IMR-90 (cell line): ENCODE measurements at regions not wholly inside any gene's neighbourhood (a gene's known extent, or its start where the extent isn't known, plus 50 kb on each side); places are given as distances from the start of the nearest gene placed in this dataset.

Experiments used
- ATAC-seq: fragments of 200-7000 bp; cut with Tn5 transposase; 2 replicates; pipeline ENCODE4 v1.9.1; 2020; ENCODE audit warnings: low read depth, mild to moderate bottlenecking, moderate library complexity
- BruUV-seq: library from RNA; stranded (reverse); fragments of 400-500 nt; replicated peaks from 2 replicates; lab custom pipeline; 2021; lab: Mats Ljungman, UMichigan
- CTCF ChIA-PET: fragments of 300-600 bp; formaldehyde crosslinking; extraction: SDS; loops from one replicate; lab custom pipeline; 2021; ENCODE audit warnings: antibody characterized with exemption; lab: Yijun Ruan, JAX
- POLR2A ChIA-PET: fragments of 300-600 bp; sonication (Branson Sonifier 250); formaldehyde crosslinking; loops from one replicate; lab custom pipeline; 2022; ENCODE audit warnings: antibody characterized with exemption; ENCODE audit not compliant: unreplicated experiment; lab: Charles Lee
- DNase-seq: peaks from one replicate; pipeline ENCODE4 v3.0.0; 2013
- H2AFZ ChIP-seq: replicated peaks from 2 replicates; pipeline ENCODE3; 2013; ENCODE audit warnings: low read length, mild to moderate bottlenecking; ENCODE audit not compliant: poor library complexity
- H2AK5ac ChIP-seq: 2 replicates; pipeline ENCODE4 v1.6.1; 2013; ENCODE audit warnings: low read depth, low read length, inconsistent platforms
- H2AK9ac ChIP-seq: replicated peaks from 2 replicates; pipeline ENCODE3; 2013; ENCODE audit warnings: mild to moderate bottlenecking, low read depth, low read length, moderate library complexity; ENCODE audit not compliant: poor library complexity
- H2BK120ac ChIP-seq: 2 replicates; pipeline ENCODE4 v1.6.1; 2013; ENCODE audit warnings: low read depth, low read length, inconsistent platforms
- H2BK15ac ChIP-seq: 3 replicates; pipeline ENCODE4 v1.6.1; 2013; ENCODE audit warnings: low read depth, low read length, inconsistent platforms
- H2BK20ac ChIP-seq: 2 replicates; pipeline ENCODE4 v1.6.1; 2013; ENCODE audit warnings: low read depth, mild to moderate bottlenecking, inconsistent platforms, low read length, moderate library complexity
- H2BK5ac ChIP-seq: 2 replicates; pipeline ENCODE4 v1.6.1; 2013; ENCODE audit warnings: mild to moderate bottlenecking, low read depth, low read length, inconsistent platforms; ENCODE audit not compliant: poor library complexity, severe bottlenecking
- H3K14ac ChIP-seq: replicated peaks from 2 replicates; pipeline ENCODE4 v1.6.1; 2013; ENCODE audit warnings: low read depth, low read length, inconsistent platforms
- H3K18ac ChIP-seq: 2 replicates; pipeline ENCODE4 v1.6.1; 2013; ENCODE audit warnings: low read depth, low read length, control low read depth
- H3K23ac ChIP-seq: 2 replicates; pipeline ENCODE4 v1.6.1; 2013; ENCODE audit warnings: low read depth, low read length, inconsistent platforms
- H3K27ac ChIP-seq: 2 replicates; pipeline ENCODE4 v1.5.1; 2013; ENCODE audit warnings: mild to moderate bottlenecking, control low read depth, low read length; ENCODE audit not compliant: insufficient read depth
- H3K27me3 ChIP-seq: 2 replicates; pipeline ENCODE4 v1.6.1; 2013; ENCODE audit warnings: low read length; ENCODE audit not compliant: control insufficient read depth, insufficient read depth
- H3K36me3 ChIP-seq: 2 replicates; pipeline ENCODE4 v1.6.1; 2013; ENCODE audit warnings: low read length, mixed read lengths; ENCODE audit not compliant: control insufficient read depth, insufficient read depth
- H3K4ac ChIP-seq: 2 replicates; pipeline ENCODE4 v1.6.1; 2013; ENCODE audit warnings: low read depth, low read length, inconsistent platforms
- H3K4me1 ChIP-seq: 2 replicates; pipeline ENCODE4 v1.6.1; 2013; ENCODE audit warnings: low read length, mixed read lengths; ENCODE audit not compliant: control insufficient read depth, insufficient read depth
- H3K4me2 ChIP-seq: 2 replicates; pipeline ENCODE4 v1.6.1; 2013; ENCODE audit warnings: low read depth, mild to moderate bottlenecking, control low read depth, low read length, moderate library complexity
- H3K4me3 ChIP-seq: 2 replicates; pipeline ENCODE4 v1.5.1; 2013; ENCODE audit warnings: low read depth, mild to moderate bottlenecking, control low read depth, low read length, moderate library complexity; ENCODE audit not compliant: insufficient read depth
- H3K56ac ChIP-seq: 2 replicates; pipeline ENCODE4 v1.6.1; 2013; ENCODE audit warnings: low read length, inconsistent platforms; ENCODE audit not compliant: insufficient read depth; ENCODE audit errors: extremely low read depth
- H3K79me1 ChIP-seq, 2 experiments: 2 replicates each; pipeline ENCODE4 v1.6.1; 2013; ENCODE audit warnings: low read length in 2 of 2, inconsistent platforms in 1 of 2, low read depth in 1 of 2
- H3K9ac ChIP-seq: 2 replicates; pipeline ENCODE4 v1.6.1; 2013; ENCODE audit warnings: low read depth, low read length, control low read depth
- H3K9me1 ChIP-seq: 2 replicates; pipeline ENCODE4 v1.6.1; 2013; ENCODE audit warnings: low read length, inconsistent platforms; ENCODE audit not compliant: insufficient read depth
- H3K9me3 ChIP-seq: 2 replicates; pipeline ENCODE4 v1.6.1; 2013; ENCODE audit warnings: low read length; ENCODE audit not compliant: control insufficient read depth, insufficient read depth
- H4K20me1 ChIP-seq: 2 replicates; pipeline ENCODE4 v1.6.1; 2013; ENCODE audit warnings: low read length, inconsistent platforms; ENCODE audit not compliant: insufficient read depth
- H4K5ac ChIP-seq: 2 replicates; pipeline ENCODE4 v1.6.1; 2013; ENCODE audit warnings: mild to moderate bottlenecking, low read depth, low read length, control low read depth
- H4K8ac ChIP-seq, 2 experiments: 2 replicates each; pipeline ENCODE4 v1.6.1; 2013; ENCODE audit warnings: low read depth in 2 of 2, low read length in 2 of 2, control low read depth in 1 of 2, inconsistent platforms in 1 of 2
- H4K91ac ChIP-seq: 2 replicates; pipeline ENCODE4 v1.6.1; 2013; ENCODE audit warnings: low read depth, low read length, inconsistent platforms; ENCODE audit not compliant: insufficient read depth
- CEBPB ChIP-seq: IDR thresholded peaks from 2 replicates; pipeline ENCODE4 v1.6.1; 2012; ENCODE audit warnings: low read depth, low read length, improper control_type of control experiment
- CHD1 ChIP-seq: IDR thresholded peaks from 2 replicates; pipeline ENCODE4 v1.6.1; 2012; ENCODE audit warnings: low read depth, low read length, improper control_type of control experiment
- ELK1 ChIP-seq: fragments of 150-350 bp; IDR thresholded peaks from 2 replicates; pipeline ENCODE4 v1.6.1; 2016; ENCODE audit warnings: low read depth, mild to moderate bottlenecking, low read length, moderate library complexity, borderline replicate concordance
- FOS ChIP-seq: fragments of 150-350 bp; IDR thresholded peaks from 2 replicates; pipeline ENCODE4 v1.6.1; 2016; ENCODE audit warnings: low read depth, low read length
- MAFK ChIP-seq: IDR thresholded peaks from 2 replicates; pipeline ENCODE4 v1.6.1; 2012; ENCODE audit warnings: low read depth, low read length, improper control_type of control experiment
- MXI1 ChIP-seq: IDR thresholded peaks from 2 replicates; pipeline ENCODE4 v1.6.1; 2012; ENCODE audit warnings: low read depth, mild to moderate bottlenecking, low read length, moderate library complexity, borderline replicate concordance
- NFE2L2 ChIP-seq: fragments of 150-350 bp; IDR thresholded peaks from 2 replicates; pipeline ENCODE4 v1.6.1; 2016; ENCODE audit warnings: low read depth, mild to moderate bottlenecking, low read length
- POLR2A ChIP-seq: IDR thresholded peaks from 2 replicates; pipeline ENCODE4 v1.6.1; 2012; ENCODE audit warnings: mild to moderate bottlenecking, low read depth, low read length
- RAD21 ChIP-seq: IDR thresholded peaks from 2 replicates; pipeline ENCODE4 v1.6.1; 2012; ENCODE audit warnings: low read length, improper control_type of control experiment
- RFX5 ChIP-seq: IDR thresholded peaks from 2 replicates; pipeline ENCODE4 v1.8.0; 2012; ENCODE audit warnings: low read depth, mild to moderate bottlenecking, low read length, moderate library complexity
- SMC3 ChIP-seq: fragments of 150-350 bp; IDR thresholded peaks from 2 replicates; pipeline ENCODE4 v1.6.1; 2016; ENCODE audit warnings: low read depth, mild to moderate bottlenecking, antibody characterized with exemption, low read length, moderate library complexity
- USF2 ChIP-seq: fragments of 150-350 bp; IDR thresholded peaks from 2 replicates; pipeline ENCODE4 v1.6.1; 2017; ENCODE audit warnings: mild to moderate bottlenecking, antibody characterized with exemption, low read length, low read depth
- dilution Hi-C: fragments of 300-500 bp; cut with HindIII; formaldehyde crosslinking; loops from one replicate; pipeline ENCODE4 v1.14.3; 2018; ENCODE audit warnings: low sequenced_read_pairs; ENCODE audit not compliant: unreplicated experiment
- in situ Hi-C: fragments of 300-500 bp; cut with MboI; formaldehyde crosslinking; loops from 3 replicates; pipeline ENCODE4 v1.14.3; 2019; ENCODE audit warnings: low sequenced_read_pairs, inconsistent platforms, mixed read lengths
- intact Hi-C: fragments of 100-400 bp; cut with micrococcal nuclease; formaldehyde crosslinking; loops from 2 replicates; pipeline ENCODE4 v1.10.0; 2022

GRCh38 chr12:68392376-68392775 lies 60.2 kb upstream of the MDM1 start:
- TF ChIP-seq FOS (no peak), ELK1 (no peak), SMC3 (no peak), USF2 (no peak), RFX5 (no peak), NFE2L2 (no peak), CHD1 (no peak), MAFK (no peak), POLR2A (no peak), RAD21 (no peak), MXI1 (no peak), CEBPB (no peak)
- Histone ChIP-seq H3K14ac (no peak overlapping the region), H3K27me3 (peaks cover 5% of the 10 kb centered on the region; the same call in 1 of the 2 replicates), H2AK5ac (no peak overlapping the region), H4K20me1 (no peaks in the 10 kb centered on the region), H3K9me3 (peaks cover 7% of the 10 kb centered on the region), H2BK15ac (no peak overlapping the region), H3K56ac (no peak overlapping the region), H2BK5ac (no peak overlapping the region), H2BK120ac (no peak overlapping the region), H3K4me2 (no peak overlapping the region), H3K4ac (no peak overlapping the region), H4K8ac (no peak overlapping the region), H3K23ac (no peak overlapping the region), H2AFZ (no peak overlapping the region), H2AK9ac (no peak overlapping the region), H2BK20ac (no peak overlapping the region), H3K27ac (no peak overlapping the region), H4K5ac (no peak overlapping the region), H3K9me1 (no peaks in the 10 kb centered on the region), H3K36me3 (no peaks in the 10 kb centered on the region), H3K4me1 (no peaks in the 10 kb centered on the region), H3K79me1 (no peaks in the 10 kb centered on the region), H4K91ac (no peak overlapping the region), H3K9ac (no peak overlapping the region), H3K18ac (no peak overlapping the region), H3K4me3 (no peak overlapping the region)
- intact Hi-C loops = no loop called here
- BruUV-seq = no TSS peak
- ChIA-PET CTCF (no interaction called here), POLR2A (no interaction called here)
- dilution Hi-C loops = no loop called here
- ATAC-seq (no peak), DNase-seq (no peak)
- in situ Hi-C loops = no loop called here
